KMS-11 (cell line): ENCODE measurements at regions not wholly inside any gene's neighbourhood (a gene's known extent, or its start where the extent isn't known, plus 50 kb on each side); places are given as distances from the start of the nearest gene placed in this dataset.

Experiments
- H2AFZ ChIP-seq: fragments of 200-600 bp; sonication (generic); 2 replicates; pipeline ENCODE4 v1.6.1; 2016; ENCODE audit warnings: antibody characterized with exemption, mixed run types, low read depth
- H3K27ac ChIP-seq: fragments of 200-600 bp; sonication (generic); 2 replicates; pipeline ENCODE4 v1.6.1; 2016; ENCODE audit warnings: mild to moderate bottlenecking, mixed run types
- H3K27me3 ChIP-seq: fragments of 200-600 bp; sonication (generic); 2 replicates; pipeline ENCODE4 v1.6.1; 2017; ENCODE audit warnings: mild to moderate bottlenecking, low read depth, mixed run types, moderate library complexity; ENCODE audit not compliant: insufficient read depth
- H3K36me3 ChIP-seq: fragments of 200-600 bp; sonication (generic); 2 replicates; pipeline ENCODE4 v1.6.1; 2017; ENCODE audit warnings: mild to moderate bottlenecking, mixed run types; ENCODE audit not compliant: insufficient read depth
- H3K4me1 ChIP-seq: fragments of 200-600 bp; sonication (generic); 2 replicates; pipeline ENCODE4 v1.6.1; 2016; ENCODE audit warnings: mild to moderate bottlenecking, low read depth, mixed run types; ENCODE audit not compliant: poor library complexity, severe bottlenecking
- H3K4me2 ChIP-seq: fragments of 200-600 bp; sonication (generic); 2 replicates; pipeline ENCODE4 v1.7.0; 2016; ENCODE audit warnings: mild to moderate bottlenecking, mixed run types
- H3K4me3 ChIP-seq: fragments of 200-600 bp; sonication (generic); IDR thresholded peaks from 2 replicates; pipeline ENCODE4 v1.6.1; 2017; ENCODE audit warnings: low read depth, low read length, mixed read lengths; ENCODE audit not compliant: insufficient read depth
- H3K79me2 ChIP-seq: fragments of 200-600 bp; sonication (generic); 2 replicates; pipeline ENCODE4 v1.6.1; 2016; ENCODE audit warnings: low read depth, mixed run types; ENCODE audit not compliant: insufficient read depth
- H3K9ac ChIP-seq: fragments of 200-600 bp; sonication (generic); 2 replicates; pipeline ENCODE4 v1.6.1; 2016; ENCODE audit warnings: mild to moderate bottlenecking, mixed run types
- H4K20me1 ChIP-seq: fragments of 200-600 bp; sonication (generic); 2 replicates; pipeline ENCODE4 v1.6.1; 2016; ENCODE audit warnings: mild to moderate bottlenecking, mixed run types; ENCODE audit not compliant: insufficient read depth
- TF ChIP-seq, protein P1 (sequence below): fragments of 200-600 bp; sonication (generic); conservative IDR thresholded peaks from 2 replicates; pipeline ENCODE4 v1.6.1; 2017; ENCODE audit warnings: low read depth, mild to moderate bottlenecking, antibody characterized with exemption, low read length, moderate library complexity, mixed read lengths

DNA sequence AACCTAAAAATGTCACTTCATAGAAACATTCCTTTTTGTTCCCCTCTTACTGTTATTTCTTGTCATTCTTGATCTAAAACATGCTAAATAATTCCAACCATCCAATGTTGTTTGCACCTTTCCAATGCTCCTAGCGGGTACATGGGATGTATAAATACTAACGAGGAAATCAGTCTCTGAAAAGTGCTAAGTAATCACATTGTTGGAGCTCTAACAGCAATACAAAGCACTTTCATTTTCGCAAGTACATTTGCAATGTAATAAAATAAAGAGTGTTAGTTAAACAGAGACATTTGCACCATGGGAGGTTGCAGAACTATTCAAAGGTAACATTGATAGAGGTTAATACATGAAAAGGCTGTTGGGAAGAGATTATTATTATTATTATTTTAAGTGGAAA is 286.2 kb upstream of the ACVR2A start:
- H3K36me3 ChIP-seq = no peaks in the 10 kb centered on the region
- no peaks in the 10 kb centered on the region for H3K79me2 ChIP-seq
- no peaks in the 10 kb centered on the region for H4K20me1 ChIP-seq
- no peak overlapping the region for H3K4me3 ChIP-seq
- no peak overlapping the region for H3K9ac ChIP-seq
- TF ChIP-seq, protein P1, sequence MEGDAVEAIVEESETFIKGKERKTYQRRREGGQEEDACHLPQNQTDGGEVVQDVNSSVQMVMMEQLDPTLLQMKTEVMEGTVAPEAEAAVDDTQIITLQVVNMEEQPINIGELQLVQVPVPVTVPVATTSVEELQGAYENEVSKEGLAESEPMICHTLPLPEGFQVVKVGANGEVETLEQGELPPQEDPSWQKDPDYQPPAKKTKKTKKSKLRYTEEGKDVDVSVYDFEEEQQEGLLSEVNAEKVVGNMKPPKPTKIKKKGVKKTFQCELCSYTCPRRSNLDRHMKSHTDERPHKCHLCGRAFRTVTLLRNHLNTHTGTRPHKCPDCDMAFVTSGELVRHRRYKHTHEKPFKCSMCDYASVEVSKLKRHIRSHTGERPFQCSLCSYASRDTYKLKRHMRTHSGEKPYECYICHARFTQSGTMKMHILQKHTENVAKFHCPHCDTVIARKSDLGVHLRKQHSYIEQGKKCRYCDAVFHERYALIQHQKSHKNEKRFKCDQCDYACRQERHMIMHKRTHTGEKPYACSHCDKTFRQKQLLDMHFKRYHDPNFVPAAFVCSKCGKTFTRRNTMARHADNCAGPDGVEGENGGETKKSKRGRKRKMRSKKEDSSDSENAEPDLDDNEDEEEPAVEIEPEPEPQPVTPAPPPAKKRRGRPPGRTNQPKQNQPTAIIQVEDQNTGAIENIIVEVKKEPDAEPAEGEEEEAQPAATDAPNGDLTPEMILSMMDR = no peak
- no peaks in the 10 kb centered on the region for H3K27me3 ChIP-seq
- no peaks in the 10 kb centered on the region for H3K4me1 ChIP-seq
- no peak overlapping the region for H3K4me2 ChIP-seq
- H3K27ac ChIP-seq = no peak overlapping the region
- H2AFZ ChIP-seq = no peak overlapping the region

DNA sequence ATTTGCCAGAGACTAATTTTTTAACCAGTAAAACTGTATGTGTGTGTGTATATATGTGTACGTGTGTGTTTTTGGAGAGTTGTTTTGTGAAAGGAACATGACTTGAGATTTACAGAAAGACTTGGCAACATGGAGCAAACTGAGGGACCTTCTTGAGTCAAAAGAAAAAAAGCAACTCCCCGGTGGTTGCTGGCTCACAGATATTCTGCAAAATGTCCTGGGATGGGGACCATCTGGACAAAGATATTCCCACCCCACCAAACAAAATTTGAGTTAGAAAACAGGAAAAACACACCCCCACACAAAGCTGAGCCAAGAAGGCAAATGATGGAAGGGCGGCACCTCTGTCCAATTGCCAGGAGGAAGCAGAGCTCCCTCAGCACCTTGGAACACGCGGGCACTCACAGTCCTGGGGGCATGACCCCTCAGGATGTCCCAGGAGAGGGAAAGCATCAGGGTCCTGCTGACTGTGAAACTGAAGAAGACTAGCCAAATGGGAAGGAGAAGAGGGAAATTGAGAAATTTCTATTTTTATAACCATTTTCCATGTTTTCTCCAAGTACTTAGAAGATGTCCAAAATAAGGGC is 290.2 kb upstream of the ACVR2A start:
- TF ChIP-seq, protein P1 = no peak
- Histone ChIP-seq H4K20me1 (no peaks in the 10 kb centered on the region), H3K36me3 (no peaks in the 10 kb centered on the region), H3K4me3 (no peak overlapping the region), H3K79me2 (no peaks in the 10 kb centered on the region), H3K27me3 (no peaks in the 10 kb centered on the region), H3K27ac (no peak overlapping the region), H3K4me1 (no peaks in the 10 kb centered on the region), H2AFZ (no peak overlapping the region), H3K9ac (no peak overlapping the region), H3K4me2 (no peak overlapping the region)

DNA sequence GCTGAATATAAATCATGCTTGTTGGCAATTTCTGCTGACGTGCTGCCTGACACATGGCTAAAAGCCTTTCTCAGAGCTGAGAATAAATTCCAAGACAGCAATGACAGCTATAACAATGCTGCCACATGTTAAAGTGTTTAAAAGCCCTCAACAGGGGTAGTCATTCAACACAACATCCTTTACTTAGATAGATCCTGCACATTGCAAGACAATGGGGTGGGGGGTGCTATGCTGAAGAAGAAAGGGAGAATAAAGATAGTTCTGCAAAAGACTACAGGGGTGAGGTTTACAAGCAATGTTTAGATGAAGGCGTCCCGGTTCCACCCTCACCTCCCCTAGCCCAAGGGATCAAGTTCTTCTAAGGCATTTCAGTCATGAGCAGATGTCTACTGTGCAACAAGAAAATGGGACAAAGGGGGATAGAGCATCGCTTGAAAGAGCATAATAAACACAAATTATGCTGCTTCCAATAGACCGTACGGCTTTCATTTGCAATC is 291.0 kb upstream of the ACVR2A start:
- Histone ChIP-seq H3K4me3 (no peak overlapping the region), H3K4me1 (no peaks in the 10 kb centered on the region), H3K27me3 (no peaks in the 10 kb centered on the region), H3K4me2 (no peak overlapping the region), H3K9ac (no peak overlapping the region), H4K20me1 (no peaks in the 10 kb centered on the region), H3K79me2 (no peaks in the 10 kb centered on the region), H2AFZ (no peak overlapping the region), H3K36me3 (no peaks in the 10 kb centered on the region), H3K27ac (no peak overlapping the region)
- TF ChIP-seq, protein P1 = no peak

DNA sequence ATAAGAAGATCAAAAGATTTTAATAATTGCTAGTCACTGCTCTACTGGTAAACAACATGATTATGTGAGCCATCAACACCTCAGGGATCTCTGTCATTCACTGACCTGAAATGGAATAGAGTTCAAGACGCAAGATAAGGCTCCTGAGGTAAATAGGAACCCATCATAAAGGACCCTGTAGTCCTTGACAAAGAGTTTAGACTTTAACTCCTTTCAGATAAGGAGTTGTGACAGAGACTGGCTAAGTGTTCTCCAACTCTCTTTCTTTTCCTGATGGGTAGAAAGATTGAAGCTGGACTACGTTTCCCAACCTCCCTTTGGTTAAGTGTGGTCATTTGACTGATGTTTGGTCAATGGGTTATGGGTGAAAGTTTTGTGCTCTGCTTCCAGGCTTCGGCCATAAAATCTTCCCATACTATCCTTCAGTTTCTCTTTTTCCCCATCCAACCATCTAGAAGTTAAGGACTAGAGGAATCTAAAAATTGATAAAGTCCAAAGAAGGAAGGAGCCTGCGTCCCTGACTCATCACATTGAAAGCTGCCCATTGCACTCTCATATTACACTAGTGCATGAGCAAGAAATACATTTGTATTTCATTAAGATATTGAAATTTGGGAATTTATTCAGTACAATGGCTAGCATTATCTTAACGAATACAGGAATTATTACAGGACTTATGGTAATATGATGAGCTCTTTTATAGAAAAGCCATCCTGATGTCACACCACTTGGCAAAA is 293.7 kb upstream of the ACVR2A start:
- no peaks in the 10 kb centered on the region for H3K4me1 ChIP-seq
- no peaks in the 10 kb centered on the region for H3K36me3 ChIP-seq
- H3K4me2 ChIP-seq = no peak overlapping the region
- no peak overlapping the region for H3K27ac ChIP-seq
- no peaks in the 10 kb centered on the region for H3K79me2 ChIP-seq
- no peaks in the 10 kb centered on the region for H3K27me3 ChIP-seq
- TF ChIP-seq, protein P1 = no peak
- H2AFZ ChIP-seq = no peak overlapping the region
- no peak overlapping the region for H3K9ac ChIP-seq
- H3K4me3 ChIP-seq = no peak overlapping the region
- H4K20me1 ChIP-seq = no peaks in the 10 kb centered on the region
